NCI-H526 treated with DMSO at 0.1 percent for 48 hours (cell line): ENCODE measurements at regions not wholly inside any gene's neighbourhood (a gene's known extent, or its start where the extent isn't known, plus 50 kb on each side); places are given as distances from the start of the nearest gene placed in this dataset.

ENCODE experiments used
- DNase-seq: peaks from one replicate; lab custom pipeline; 2025; lab: John Stamatoyannopoulos, UW

DNA sequence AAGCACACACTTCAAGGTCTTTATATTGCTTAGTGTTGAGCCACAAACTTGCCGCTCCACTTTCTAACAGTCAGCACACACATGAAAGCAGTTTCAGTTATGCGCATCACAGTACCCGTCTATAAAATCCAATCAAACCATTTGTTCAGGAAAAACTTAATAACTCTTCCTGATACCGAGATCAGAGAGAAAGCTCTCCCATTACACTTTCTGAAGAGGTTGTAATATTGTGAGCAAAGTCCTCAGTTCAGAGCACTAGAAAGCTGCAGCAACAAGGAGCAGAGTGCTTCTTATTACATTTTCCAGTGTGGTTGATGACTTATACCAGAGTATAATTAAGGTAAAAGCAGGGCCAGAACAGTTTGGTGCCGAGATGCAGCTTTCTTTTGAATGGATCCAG, 102.8 kb upstream of the F3 start:
- no peak for DNase-seq

DNA sequence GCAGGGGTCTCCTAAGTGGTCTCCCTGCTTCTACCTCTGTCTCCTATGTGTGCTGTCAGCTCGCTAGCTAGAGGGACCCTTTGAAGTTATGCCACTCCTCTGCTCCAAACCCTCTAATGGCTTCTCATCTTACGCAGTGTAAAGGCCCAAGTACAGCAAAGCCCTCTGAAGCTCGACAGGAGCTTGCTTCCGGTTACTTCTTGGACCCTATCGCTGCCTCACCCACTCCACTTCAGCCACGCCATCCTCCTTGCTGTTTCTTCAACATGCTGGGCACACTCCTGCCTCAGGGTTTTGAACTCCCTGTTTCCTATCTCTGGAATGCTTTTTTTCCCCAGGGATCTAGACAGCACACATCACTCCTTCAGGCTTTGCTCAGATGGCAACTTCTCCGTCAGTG, 102.3 kb upstream of the F3 start:
- DNase-seq: no peak

DNA sequence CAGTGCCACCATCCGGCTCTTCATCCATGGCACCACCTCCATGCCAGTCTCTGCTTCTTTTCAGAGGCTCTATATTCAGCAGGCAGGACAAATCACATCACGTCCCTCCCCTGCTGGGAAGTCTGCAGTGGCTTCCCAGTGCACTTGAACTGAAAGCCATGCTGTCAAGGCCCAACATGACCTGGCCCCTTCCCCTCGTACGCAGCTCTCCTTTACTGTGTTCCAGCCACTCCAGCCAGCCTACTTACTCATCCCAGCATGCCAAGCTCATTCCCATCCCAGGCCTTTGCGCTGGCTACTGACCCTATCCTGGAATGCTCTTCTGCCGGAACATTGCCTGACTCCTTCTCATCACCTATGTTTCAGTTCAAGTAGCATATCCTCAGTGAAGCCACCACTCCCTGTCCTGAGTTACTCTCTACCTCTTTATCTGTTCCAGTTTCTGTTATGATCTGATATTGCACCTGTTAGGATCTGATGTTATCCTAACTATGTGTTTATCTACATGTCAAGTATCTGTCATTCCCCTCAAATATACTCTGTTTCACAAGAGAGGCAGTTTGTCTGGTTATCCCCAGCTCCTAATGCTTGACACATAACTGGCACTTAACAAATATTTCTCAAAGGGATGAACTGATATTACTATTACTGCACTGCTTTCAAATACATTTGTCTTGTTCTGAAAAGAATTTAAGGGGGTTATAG, 101.2 kb upstream of the F3 start:
- DNase-seq: no peak

DNA sequence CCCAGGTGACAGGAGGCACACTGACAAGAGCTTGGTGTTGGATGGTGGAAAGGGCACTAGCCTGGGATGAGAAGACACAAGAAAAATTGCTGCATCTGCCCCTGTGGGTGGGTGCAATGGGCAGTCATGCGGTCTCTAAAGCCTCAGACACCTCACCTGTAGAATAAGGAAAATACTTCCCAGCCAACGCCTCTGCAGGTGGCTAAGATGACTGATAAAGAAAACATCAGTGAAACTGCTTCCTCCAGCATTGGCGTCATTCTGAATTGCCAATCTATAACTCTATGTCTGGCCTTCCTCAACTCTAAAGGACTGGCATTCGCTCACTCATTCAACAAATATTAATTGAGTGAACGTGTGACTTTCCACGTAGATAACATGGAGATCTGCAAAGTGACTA, 100.4 kb upstream of the F3 start:
- no peak for DNase-seq

DNA sequence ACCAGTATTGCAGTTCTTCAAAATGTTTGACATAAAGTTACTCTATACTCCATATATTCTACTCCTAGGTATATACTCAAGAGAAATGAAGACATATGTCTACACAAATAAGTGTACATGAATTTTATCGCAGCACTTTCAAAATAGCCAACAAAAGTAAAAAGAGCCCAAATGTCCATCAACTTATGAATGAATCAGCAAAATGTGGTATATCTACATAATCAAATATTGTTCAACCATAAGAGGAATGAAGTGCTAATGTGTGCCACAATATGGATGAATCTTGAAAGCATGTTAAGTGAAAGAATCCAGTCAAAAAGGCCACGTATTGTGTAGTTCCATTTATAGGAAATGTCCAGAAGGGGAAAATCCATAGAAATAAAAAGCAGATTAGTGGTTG, 98.6 kb upstream of the F3 start:
- no peak for DNase-seq

DNA sequence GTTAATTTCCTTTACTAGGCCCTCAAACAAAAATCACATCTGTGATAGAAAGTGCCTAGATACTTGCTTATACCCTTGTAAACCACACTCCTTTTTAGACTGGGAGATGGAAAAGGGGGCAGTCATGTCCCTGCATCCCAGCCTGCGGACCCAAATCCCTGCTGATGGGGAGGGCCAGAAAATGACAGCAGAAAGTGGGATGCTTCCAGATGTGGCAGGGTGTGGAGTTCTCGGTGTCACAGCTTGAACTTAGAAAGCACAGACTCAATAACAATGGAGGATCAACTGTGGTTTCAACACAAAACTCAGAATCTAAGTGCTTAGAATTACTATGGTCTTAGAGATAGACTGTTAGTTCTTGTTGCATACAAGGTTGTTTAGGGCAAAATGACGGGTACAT, 95.6 kb upstream of the F3 start:
- DNase-seq: no peak

DNA sequence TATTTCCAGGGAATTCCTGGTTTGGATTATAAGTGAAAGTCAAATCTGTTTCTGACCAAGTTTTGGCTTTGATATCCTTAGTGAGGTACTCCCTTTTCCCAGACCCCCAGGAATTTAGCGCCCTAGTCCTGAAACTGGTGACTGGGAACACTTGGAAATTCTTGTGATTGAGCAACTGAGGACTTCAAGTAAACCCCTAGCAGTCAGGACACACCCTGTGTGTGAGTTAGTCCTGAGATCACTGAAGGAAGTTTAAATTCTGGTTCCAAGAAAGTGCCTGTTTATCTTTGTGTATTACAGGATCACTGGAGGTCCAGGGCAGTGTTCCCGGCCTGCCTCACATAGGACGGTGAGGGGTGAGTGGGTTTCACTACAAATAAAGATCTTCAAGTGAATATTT, 95.1 kb upstream of the F3 start:
- no peak for DNase-seq

DNA sequence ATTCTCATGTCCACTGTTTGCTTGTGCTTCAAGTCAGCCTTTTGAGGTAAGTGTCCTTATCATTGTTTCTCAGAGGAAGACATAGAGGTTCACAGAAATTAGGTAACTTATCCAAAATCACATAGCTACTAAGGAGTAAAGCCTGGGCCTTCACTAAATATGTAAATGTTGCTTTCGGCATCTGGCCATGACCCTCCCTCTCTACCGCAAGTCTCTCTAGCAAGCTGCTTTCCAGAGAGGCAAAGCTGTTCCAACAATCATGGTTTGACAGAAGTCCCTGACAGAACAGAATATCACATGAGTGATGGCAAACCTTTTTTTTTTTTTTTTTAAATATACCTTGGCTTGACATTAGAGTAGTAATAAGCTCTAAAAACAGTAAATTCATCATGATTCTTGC, 94.5 kb upstream of the F3 start:
- no peak for DNase-seq

DNA sequence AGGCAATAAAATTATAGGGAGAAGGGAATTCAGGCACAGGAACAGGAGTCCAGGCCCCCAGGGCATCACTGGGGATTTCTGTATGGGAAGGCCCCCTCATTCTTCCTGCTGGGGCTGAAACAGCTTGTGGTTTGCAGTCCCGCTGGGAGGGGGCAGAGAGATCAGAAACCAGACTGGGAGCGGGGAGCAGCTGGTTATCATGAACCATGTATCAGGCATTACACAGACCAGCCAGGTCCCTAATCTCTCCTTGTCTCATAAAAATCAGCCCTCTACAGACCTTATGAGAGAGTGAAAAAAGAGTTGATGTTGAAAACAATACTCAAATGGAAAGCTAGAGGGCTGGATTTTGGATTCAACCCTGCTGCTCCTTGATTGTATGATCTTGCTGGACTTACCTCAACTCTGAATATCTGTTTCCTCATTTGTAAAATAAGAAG, 93.4 kb upstream of the F3 start:
- DNase-seq: no peak

DNA sequence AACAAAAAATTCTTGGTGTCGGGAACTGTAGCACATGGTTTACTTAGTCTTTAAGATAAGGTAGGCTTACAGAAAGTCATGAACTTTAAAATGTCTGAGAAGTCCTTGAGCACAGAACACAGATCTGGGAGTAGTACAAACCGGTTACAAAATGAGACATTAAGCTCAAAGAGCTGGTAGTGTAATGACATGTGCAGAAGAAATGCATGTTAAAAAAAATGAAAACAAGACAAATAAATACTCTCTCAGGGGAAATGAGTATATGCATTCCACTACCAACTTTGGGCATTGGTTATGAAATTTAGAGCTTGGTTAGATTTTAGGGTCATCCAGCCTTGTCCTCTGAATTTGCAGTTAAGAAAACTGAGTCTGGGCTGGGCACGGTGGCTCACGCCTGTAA, 91.5 kb upstream of the F3 start:
- no peak for DNase-seq

DNA sequence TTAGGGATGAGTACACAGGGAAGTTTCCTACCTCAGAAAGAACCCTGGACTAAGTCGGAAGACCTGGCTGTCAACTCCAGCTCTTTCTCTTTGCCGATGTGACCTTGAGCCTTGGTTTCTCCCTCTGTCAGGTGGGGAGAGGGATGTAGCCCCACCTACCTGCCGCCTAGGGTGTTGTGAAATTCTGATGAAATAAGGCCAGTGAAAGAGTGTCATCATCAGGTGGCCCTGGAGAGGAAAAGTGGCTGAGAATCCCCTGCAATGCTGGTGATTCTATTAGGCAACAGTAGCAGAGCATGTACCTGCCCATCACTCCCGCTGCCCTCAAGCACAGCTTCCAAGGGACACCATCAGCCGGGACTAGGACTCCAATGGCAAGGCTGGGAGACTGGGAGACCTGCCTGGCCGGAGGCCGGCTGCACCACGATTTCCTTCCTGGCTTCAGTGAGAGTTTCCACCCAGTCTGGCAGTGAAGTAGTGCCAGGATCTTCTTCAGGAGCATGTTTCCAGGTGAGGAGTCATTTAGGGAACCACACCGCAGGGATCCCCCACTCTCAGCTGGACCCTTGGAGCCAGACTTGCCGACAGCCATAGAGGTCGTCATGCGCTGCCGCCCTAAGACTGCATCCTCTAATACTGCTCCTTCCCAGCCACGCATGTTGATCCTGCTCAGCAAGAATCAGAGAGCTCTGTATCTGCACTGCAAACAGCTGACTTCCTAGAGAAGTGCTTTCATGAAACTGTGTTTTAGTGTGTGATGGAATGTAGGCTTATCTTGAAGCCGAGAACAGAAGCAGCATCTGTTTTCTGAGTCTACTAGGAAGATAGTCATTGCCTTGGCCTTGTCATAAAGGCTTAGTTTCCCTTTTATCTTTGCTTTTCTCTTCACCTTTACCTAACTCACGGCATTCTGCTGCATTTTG, 88.0 kb upstream of the F3 start:
- no peak for DNase-seq

DNA sequence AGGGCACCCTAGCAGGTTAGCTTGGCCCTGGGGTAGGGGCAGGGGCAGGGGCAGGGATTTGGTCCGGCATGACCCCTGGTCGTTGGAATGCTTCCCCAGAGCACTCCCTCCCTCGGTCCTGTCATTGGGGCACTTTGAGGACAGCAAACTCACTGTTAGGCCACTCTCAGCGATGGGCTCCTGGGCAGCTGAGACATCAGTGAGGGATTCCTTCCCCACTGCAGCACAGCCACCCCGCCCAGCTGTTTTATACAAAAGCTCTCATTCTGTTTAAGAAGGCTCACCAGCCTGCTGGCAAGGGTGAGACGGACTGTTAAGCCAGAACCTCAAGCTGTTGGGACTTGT, 86.9 kb upstream of the F3 start:
- DNase-seq: no peak

DNA sequence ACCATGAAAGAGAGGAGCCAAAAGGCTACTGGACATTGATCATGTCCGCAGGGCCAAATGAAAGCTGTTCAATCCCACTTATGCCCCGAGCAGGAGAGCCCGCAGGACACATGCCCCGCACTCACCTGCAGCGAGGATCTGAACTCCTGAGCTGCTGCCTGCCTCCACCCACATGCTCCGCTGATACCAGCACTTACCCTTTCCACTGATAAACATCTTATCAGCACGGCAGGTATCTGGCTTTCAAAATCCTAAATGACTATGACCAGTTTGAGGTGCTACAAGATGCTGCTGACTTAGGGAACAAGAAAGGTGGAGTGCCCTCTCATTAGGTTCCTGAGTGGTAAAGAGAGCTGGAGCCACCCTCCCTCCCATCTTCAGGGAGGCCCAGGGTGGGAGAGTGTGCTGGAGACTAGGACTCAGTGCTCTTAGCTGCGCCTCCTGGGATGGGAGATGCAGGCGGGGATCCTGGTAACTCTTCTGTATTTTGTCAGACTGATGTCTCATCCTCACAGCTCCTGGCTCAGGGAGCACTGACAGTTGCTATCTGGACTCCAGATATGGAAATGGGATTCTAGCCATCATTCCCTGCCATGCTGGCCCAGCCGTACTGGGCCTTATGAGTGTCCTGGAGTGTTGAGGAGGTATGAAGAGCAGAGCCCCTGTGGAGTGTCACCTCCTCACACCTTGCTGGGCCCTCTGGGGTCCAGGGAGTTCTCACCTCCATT, 86.4 kb upstream of the F3 start:
- no peak for DNase-seq

DNA sequence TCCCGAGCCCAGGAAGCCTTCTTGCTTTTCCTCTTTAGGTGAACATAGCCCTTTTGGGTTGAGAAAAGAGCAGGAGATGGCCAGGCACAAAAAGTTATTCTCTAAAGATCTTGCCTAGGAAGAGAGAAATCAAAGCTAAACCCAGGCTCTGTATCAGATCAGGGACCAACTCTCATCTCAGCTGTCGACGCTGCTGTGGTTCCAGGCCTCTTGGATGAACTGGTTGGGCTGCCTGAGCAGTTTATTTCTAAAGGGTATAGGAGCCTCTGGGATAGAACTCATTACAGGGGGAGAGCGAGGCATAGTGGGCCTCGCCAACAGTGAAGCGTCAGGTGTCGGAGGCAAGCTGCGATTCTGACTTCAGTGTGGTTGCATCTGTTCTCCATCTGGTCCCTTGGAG, 82.6 kb upstream of the F3 start:
- DNase-seq: no peak

DNA sequence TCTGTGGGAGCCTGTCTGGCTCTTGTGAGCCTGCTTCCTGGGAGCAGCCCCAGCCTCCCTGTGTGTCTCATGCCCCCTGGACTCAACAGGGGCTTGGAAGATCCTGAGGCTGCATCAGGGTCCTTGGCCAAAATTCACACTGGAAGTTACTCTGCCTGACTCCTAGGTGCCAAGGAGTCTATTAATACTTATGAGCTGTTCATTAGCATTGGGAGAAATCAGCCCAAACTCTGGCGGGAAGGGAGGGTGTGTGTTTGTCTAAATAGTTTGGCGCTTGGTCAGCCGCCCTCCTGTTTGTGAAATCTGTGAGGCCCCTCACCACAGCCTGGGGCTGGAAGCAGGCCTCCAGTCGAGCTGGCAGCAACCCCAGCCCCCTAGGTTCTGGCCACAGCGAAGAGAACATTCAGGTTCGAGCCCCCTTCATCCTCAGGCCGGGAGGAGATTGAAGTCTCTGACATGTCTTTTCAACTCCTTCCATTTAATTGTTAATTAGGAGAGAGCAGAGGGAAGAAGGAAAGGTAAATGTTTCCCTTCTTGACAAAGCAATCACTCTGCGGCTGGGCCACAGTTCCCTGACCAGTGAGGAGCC, 82.1 kb upstream of the F3 start:
- no peak for DNase-seq

DNA sequence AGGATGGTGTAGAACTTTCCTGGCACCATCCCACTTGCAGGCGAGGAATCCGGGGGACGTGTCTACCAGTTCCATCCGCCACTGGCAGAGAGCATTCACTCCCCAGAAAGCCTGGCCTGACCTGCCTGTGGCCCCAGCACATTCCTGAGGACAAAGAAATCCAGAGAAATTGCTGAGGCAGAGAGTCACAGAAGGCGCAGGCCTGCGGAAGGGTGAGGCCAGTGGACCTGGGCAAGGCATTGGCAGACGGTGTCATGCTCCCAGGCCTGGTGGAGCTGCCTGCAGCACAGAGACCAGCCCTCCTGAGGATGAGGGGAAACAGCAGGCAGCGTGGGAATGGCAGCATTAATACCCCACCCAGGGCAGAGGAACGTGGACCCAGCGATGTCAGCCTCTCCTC, 81.2 kb upstream of the F3 start:
- DNase-seq: no peak

DNA sequence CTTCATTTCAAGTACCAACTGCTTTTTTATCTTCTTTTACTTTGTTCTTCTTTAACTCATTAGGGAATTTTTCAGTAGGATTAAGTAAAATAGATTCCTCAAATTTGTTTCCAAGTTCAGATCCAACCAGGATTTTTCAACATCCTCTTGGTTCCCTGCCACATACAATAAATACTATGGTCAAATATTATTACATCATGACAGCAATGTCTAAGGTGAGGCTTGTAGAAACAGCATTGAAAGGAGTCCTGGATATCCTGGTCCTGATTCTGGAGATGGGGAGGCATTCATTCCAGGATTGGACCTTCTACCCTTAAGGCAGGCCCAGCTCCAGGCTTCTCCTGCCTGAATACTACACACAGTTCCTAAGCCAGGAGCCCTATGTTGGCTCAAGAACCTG, 80.2 kb upstream of the F3 start:
- no peak for DNase-seq

DNA sequence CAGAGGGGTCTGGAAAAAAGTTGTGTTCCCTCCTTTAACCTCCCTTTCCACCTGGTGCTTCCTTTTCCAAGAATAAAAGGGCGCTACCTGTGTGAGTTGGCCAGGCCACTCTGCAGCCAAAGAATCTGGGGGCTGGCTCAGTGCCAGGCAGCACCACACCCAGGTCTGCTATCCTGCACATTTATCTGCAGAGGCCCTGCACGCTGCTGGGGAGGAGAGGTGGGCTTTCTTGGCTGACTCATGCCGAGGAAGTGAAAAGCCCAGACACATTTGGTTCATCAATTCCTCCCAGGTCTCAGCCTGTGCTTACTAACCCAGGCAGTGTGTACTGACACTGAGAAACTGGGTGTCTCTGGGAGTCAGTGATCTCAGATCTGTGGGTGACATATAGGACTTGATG, 79.8 kb upstream of the F3 start:
- DNase-seq: no peak

DNA sequence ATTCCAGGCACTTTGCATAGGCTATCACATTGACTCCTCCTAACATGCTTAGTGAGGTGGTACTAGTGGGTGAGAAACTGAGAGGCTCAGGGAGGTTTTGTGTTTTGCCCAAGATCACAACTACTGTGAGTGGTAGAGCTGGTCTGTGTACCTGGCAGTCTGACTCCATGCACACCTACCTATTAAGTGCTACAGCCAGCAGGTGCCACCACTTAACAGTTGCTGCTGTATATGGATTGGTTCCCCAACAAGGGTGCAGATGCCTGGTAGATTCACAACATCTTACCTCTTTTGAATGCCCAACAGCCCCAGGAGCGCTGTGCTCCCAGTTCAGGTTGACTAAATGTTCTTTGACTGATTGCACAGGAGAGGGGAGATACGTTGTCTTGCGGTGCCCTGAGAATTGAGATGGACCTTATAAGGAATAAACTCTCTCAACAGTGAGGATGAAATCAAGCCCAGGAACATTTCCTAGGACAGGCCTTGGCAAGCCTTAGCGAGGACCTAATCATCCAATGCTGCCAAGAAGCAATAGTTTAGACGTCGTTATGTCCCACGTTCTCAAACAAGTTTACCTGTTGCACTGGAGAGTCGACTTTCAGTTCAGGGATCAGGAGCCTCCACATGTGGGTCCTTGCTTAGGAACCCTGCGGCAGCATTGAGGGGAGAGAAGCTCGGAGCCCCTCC, 78.9 kb upstream of the F3 start:
- DNase-seq: no peak

DNA sequence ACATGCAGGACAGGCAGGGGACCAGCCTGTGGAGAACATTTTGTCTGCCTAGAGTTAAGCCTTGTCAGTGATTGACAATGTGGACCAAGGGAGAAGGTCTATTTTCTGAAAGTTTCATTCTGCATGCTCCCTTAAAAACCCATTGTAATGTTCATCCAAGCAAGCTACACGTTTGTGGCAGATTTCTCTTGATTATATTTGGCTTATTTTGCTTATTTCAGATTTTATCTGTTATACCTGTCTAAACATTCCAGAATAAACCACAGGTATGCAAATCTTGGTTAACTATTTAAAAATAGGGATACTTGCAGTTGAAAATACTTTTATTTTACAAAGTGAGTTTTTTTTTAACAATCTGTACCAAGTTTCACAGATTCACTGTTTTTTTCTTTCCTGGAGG, 78.2 kb upstream of the F3 start:
- peak; percentile 20 for DNase-seq

DNA sequence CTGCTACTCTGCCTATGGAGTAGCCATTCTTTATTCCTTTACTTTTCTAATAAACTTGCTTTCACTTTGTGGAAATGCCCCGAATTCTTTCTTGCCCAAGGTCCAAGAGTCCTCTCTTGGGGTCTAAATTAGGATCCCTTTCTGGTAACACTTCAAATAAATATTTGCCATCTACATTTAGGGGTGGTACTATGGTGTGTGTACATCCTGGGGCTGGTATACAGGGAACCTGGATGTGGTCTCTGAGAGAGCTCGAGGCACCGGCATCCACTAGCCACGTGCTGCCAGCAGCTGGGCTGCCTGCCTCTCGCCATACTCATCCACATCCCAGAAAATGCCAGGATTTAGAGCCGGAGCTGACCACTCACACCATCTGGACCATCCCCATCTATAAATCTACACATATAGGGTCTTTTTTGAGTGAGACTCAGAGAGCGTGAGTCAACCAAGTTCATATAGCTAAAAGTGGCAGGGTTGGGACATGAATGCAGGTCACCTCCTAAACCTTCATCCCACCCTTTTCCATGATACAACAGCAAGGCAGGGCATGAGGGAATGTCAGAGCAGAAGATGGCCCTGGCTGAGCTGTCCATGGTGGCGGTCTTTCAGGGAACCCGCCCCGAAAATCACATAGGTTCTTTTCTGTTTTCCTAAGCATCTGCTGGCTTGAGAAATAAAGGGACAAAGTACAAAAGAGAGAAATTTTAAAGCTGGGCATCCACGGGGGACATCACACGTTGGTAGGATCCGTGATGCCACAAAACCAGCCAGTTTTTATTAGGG, 76.6 kb upstream of the F3 start:
- no peak for DNase-seq
